Skeletal muscle tissue (tissue), 3 donors: ENCODE measurements at regions not wholly inside any gene's neighbourhood (a gene's known extent, or its start where the extent isn't known, plus 50 kb on each side); places are given as distances from the start of the nearest gene placed in this dataset.

ENCODE experiments used
- H3K27ac ChIP-seq: one replicate; pipeline ENCODE4 v1.7.0; 2013; ENCODE audit warnings: mild to moderate bottlenecking, low read depth, low read length, inconsistent platforms
- H3K27me3 ChIP-seq, 3 donors: one replicate each; pipeline ENCODE4 v1.7.0; 2013; ENCODE audit warnings: low read length in 3 of 3; ENCODE audit not compliant: control insufficient read depth in 3 of 3, insufficient read depth in 3 of 3
- H3K36me3 ChIP-seq, 3 donors: one replicate each; pipeline ENCODE4 v1.7.0; 2013; ENCODE audit warnings: low read length in 3 of 3; ENCODE audit not compliant: control insufficient read depth in 3 of 3, insufficient read depth in 3 of 3
- H3K4me1 ChIP-seq, 3 donors: one replicate each; pipeline ENCODE4 v1.7.0; 2013; ENCODE audit warnings: low read length in 3 of 3, mild to moderate bottlenecking in 3 of 3; ENCODE audit not compliant: control insufficient read depth in 3 of 3, insufficient read depth in 3 of 3
- H3K4me3 ChIP-seq, 3 donors: one replicate each; pipeline ENCODE4 v1.7.0; 2013; ENCODE audit warnings: low read length in 3 of 3
- H3K9ac ChIP-seq, 3 donors: one replicate each; pipeline ENCODE4 v1.7.0; 2013; ENCODE audit warnings: low read length in 3 of 3, mild to moderate bottlenecking in 3 of 3, moderate library complexity in 2 of 3, low read depth in 1 of 3
- H3K9me3 ChIP-seq, 3 donors: one replicate each; pipeline ENCODE4 v1.7.0; 2013; ENCODE audit warnings: low read length in 3 of 3; ENCODE audit not compliant: control insufficient read depth in 3 of 3
- donor health status: Osteomylitis.

DNA sequence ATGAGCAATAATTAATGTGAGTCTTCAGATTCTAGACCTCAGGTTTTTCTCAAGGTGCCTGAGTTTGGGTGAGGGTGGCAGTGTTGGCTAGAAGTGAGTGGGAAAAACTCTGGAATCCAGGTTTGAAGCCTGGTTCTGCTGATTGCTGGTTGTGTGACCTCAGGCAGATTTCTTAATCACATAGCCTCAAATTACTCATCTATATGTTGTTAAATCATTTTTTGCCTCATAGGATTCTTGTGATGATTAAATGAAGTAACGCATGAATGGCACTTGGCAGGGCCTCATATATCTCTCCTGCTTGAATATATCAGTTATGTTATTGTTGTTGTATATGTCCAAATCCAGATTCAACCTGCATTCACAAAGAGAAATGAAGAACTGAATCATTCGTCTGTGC lies 60.5 kb downstream of the NR2F2 start:
- Histone ChIP-seq H3K9me3 (no peaks in the 10 kb centered on the region), H3K36me3 (no peaks in the 10 kb centered on the region), H3K4me3 (no peak overlapping the region), H3K27ac (no peak overlapping the region), H3K27me3 (peaks cover 0 to 5% (median 4%) of the 10 kb centered on the region in 3 donors), H3K9ac (no peak overlapping the region), H3K4me1 (no peaks in the 10 kb centered on the region)

DNA sequence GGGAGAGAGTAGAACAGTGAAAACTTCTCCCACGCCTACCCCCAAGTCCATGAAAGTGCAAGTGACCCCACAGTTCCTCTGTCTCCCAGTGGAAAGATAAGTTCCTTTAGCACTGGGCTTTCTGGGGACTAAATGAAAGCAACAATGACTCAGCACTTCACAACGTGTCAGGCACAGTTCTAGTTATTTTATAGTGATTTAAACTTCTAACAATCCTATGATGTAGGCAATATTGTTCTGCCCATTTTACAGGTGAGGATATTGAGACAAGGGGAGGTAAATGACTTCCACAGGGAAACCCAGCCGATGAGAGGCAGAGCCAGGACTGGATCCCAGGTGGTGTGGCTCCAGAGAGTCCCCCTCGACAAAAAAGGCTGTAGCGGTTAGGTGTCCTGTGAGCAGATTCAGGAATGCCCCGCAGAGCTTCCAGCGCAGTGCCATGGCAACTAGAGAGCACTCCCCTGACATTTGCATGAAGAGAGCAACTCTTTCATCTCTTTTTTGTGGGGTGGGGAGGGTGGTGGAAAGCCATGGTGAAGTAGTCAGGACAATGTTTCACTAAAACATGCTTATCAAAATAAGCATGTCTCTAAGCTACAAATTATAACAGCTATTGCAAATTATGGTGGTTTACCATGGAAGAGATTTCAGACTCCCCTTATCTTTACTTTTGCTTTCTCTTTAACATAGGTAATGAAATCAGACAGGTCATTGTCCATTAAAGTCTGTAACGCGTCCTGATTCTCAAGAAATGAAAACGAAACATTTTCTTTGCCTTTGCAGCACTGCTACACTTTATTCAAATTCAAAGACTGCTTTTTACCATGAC lies 62.1 kb downstream of the NR2F2 start:
- H3K9ac ChIP-seq, result no peak overlapping the region
- H3K4me3 ChIP-seq, result no peak overlapping the region
- H3K27me3 ChIP-seq, result peaks cover 0 to 7% (median 4%) of the 10 kb centered on the region in 3 donors
- H3K9me3 ChIP-seq, result no peaks in the 10 kb centered on the region
- no peaks in the 10 kb centered on the region for H3K4me1 ChIP-seq
- H3K27ac ChIP-seq, result no peak overlapping the region
- H3K36me3 ChIP-seq, result no peaks in the 10 kb centered on the region

DNA sequence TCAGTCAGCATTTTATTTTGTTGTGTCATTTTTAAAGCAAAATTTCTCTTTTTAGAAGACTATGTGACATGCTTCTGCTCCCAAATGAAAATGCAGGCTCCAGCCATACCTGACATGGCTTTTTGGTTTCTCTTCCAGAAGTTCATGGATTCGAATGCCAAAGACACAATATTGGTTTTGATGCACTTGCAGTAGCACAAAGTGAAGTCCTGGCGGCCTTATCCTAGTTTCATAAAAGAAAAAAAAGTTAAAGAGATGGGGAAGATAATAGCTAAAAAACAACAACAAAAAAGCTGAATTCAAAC lies 62.7 kb downstream of the NR2F2 start:
- Histone ChIP-seq H3K4me3 (no peak overlapping the region), H3K9me3 (no peaks in the 10 kb centered on the region), H3K27ac (no peak overlapping the region), H3K27me3 (peaks cover 0 to 7% (median 4%) of the 10 kb centered on the region in 3 donors), H3K9ac (no peak overlapping the region), H3K36me3 (no peaks in the 10 kb centered on the region), H3K4me1 (no peaks in the 10 kb centered on the region)

DNA sequence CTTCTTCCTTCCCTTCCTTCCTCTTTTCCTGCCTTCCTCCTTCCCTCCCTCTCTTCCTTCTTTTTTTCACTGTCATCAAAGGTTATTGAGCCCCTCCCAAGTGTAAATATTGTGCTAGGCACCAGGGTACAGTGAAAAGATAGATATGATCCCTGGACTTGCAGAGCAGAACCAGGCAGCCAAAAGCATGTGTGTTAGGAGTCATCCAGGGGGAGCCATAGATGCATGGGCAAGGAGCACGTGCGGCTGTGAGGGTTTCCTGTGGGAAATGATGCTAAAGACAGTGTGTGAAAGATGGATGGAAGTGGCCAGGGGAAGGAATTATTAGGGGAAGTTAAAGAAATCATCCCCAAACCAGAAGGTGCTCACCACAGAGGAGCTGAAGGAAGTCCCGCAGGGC lies 65.2 kb downstream of the NR2F2 start:
- H3K36me3 ChIP-seq, result no peaks in the 10 kb centered on the region
- no peak overlapping the region for H3K27ac ChIP-seq
- no peaks in the 10 kb centered on the region for H3K9me3 ChIP-seq
- no peaks in the 10 kb centered on the region for H3K4me1 ChIP-seq
- peaks cover 0 to 14% (median 6%) of the 10 kb centered on the region in 3 donors for H3K27me3 ChIP-seq
- no peak overlapping the region for H3K9ac ChIP-seq
- no peak overlapping the region for H3K4me3 ChIP-seq

DNA sequence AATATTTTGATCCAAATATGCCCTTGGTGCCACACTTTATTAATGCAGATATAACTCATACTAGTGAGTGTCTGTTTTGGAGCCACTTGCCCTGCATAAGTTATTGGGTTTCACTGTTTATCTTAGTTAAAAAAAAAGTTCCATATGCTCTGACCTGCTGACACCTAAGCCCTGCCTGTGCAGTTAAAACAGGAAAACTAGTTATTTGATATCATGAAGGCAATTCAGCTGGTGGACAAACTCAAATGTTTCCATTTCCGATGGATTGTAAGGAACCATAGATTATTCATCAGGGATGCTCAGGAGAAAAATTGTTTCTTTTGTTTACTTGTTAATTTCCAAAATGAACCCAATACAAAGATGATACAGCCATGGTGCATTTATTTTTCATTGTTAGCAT lies 68.3 kb downstream of the NR2F2 start:
- no peak overlapping the region for H3K4me3 ChIP-seq
- H3K36me3 ChIP-seq, result no peaks in the 10 kb centered on the region
- H3K4me1 ChIP-seq, result no peaks in the 10 kb centered on the region
- H3K27ac ChIP-seq, result no peak overlapping the region
- peaks cover 0 to 16% (median 6%) of the 10 kb centered on the region in 3 donors for H3K27me3 ChIP-seq
- H3K9me3 ChIP-seq, result no peaks in the 10 kb centered on the region
- H3K9ac ChIP-seq, result no peak overlapping the region

DNA sequence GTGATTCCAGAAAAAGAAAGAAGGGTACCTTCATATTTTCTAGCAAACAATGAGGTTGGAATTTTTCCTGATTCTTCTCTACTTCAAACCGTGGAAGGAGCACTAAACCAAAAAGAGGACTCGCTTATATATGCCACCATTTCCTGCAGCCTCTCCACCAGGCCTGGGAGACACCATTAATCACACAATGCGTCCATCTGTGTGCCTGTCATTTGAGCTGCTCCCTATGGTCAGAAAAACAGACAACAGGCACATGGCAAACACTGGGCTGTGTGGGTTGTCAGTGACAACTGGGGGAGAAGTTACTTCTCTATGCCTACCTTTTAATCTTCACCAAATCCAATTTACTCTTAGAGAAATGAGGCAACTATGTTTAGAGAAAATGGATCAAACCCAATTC lies 71.9 kb downstream of the NR2F2 start:
- H3K4me1 ChIP-seq, result no peaks in the 10 kb centered on the region
- H3K27me3 ChIP-seq, result peaks cover 0 to 28% (median 19%) of the 10 kb centered on the region in 3 donors
- no peak overlapping the region for H3K4me3 ChIP-seq
- no peak overlapping the region for H3K9ac ChIP-seq
- H3K9me3 ChIP-seq, result no peaks in the 10 kb centered on the region
- no peaks in the 10 kb centered on the region for H3K36me3 ChIP-seq
- H3K27ac ChIP-seq, result no peak overlapping the region

DNA sequence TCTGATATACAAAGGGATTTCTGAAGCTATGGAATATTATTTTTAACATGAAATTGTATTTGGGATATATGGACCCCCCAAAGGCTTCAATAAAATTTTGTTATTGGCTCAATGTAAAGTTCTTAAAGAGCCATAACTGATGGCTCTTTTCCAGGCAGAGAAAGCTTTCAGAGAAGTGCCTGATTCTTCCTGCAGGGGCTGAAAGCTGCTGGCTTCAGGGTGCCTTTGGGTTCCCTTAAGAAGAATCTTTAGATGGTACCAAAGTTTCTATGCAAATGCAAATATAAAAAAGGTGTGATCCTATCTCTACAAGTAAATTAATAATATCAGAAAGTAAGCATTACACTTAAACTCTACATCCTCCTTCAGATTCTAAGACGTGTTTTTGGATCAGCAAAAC lies 72.6 kb downstream of the NR2F2 start:
- Histone ChIP-seq H3K36me3 (no peaks in the 10 kb centered on the region), H3K9ac (no peak overlapping the region), H3K4me1 (no peaks in the 10 kb centered on the region), H3K4me3 (no peak overlapping the region), H3K27me3 (peaks cover 5 to 33% (median 25%) of the 10 kb centered on the region in 3 donors), H3K9me3 (no peaks in the 10 kb centered on the region), H3K27ac (no peak overlapping the region)

DNA sequence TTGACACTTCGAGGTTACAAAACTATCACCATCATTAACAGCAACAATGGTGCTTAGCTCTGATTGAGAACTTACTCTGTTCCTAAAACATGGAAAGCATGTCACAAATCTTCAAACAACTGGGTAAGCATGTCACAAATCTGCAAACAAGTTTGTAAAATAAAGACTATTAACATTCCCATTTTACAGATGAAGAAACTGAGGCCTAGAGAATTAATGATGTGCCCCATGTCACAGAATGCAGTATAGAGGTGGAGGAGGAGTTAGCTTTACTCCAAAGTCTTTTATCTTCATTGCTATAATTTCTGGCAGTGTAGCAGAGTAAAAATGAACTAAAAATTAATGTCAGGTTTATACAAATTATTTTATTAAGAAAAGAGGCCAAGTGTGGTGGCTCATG lies 73.4 kb downstream of the NR2F2 start:
- Histone ChIP-seq H3K36me3 (no peaks in the 10 kb centered on the region), H3K9ac (no peak overlapping the region), H3K9me3 (no peaks in the 10 kb centered on the region), H3K4me1 (peaks cover 0 to 4% (median 4%) of the 10 kb centered on the region in 3 donors), H3K27me3 (peaks cover 13 to 41% (median 32%) of the 10 kb centered on the region in 3 donors), H3K4me3 (no peak overlapping the region), H3K27ac (no peak overlapping the region)

DNA sequence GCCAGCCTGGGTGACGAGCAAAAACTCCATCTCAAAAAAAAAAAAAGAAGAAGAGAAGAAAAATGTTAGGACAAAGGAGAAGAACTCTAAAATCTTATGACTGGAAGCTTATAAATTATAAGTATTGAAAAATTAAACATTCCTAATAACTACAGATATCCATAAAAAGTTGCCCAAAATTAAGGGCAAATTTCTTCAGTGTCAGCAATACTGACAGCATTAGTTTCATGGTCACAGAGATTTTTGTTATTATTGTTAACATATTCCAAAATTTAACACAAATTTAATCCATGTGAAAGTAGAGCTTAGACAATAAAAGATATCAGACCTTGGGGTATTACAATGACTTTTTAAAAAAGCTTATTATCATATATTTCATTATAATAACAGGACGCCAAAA lies 74.1 kb downstream of the NR2F2 start:
- Histone ChIP-seq H3K9ac (no peak overlapping the region), H3K4me3 (no peak overlapping the region), H3K36me3 (no peaks in the 10 kb centered on the region), H3K27ac (no peak overlapping the region), H3K9me3 (no peaks in the 10 kb centered on the region), H3K27me3 (peaks cover 19 to 46% (median 38%) of the 10 kb centered on the region in 3 donors), H3K4me1 (peaks cover 0 to 10% (median 6%) of the 10 kb centered on the region in 3 donors)

DNA sequence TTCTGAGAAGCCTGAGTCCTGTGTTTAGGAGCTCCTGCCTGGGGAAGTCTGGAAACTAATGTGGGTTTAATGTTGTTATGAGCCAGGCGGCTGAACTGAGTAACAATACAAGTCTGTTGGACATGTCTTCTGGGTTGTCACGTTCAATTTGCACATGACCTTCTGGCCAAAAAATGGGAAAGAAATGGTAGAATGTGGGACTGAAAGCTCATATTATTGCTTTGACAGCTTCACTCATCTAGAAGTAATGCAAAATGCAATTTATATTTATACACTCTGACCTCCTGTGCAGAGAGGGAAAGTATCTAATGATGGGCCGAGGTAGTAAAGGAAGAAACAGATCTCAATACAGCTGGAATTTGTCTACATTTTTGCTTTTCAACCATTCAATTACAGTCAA lies 75.8 kb downstream of the NR2F2 start:
- Histone ChIP-seq H3K27me3 (peaks cover 36 to 57% (median 53%) of the 10 kb centered on the region in 3 donors), H3K36me3 (no peaks in the 10 kb centered on the region), H3K9me3 (no peaks in the 10 kb centered on the region), H3K4me3 (no peak overlapping the region), H3K4me1 (peaks cover 0 to 15% (median 6%) of the 10 kb centered on the region in 3 donors), H3K9ac (no peak overlapping the region), H3K27ac (no peak overlapping the region)
